DOHH2 (cell line): ENCODE measurements at regions not wholly inside any gene's neighbourhood (a gene's known extent, or its start where the extent isn't known, plus 50 kb on each side); places are given as distances from the start of the nearest gene placed in this dataset.

Experiments used
- H3F3A ChIP-seq: fragments of 200-600 bp; sonication (generic), shearing (Covaris generic); 2 replicates; pipeline ENCODE4 v1.6.0; 2016; ENCODE audit warnings: antibody characterized with exemption, mild to moderate bottlenecking; ENCODE audit not compliant: control insufficient read depth, insufficient read depth
- H3K27ac ChIP-seq: fragments of 200-600 bp; sonication (generic); 2 replicates; pipeline ENCODE4 v1.5.1; 2014; ENCODE audit warnings: low read depth, mild to moderate bottlenecking, low read length, moderate library complexity
- H3K27me3 ChIP-seq: fragments of 200-600 bp; sonication (generic); 2 replicates; pipeline ENCODE4 v1.6.1; 2014; ENCODE audit warnings: mild to moderate bottlenecking, low read length, mixed read lengths; ENCODE audit not compliant: control insufficient read depth
- H3K36me3 ChIP-seq: fragments of 200-600 bp; sonication (generic); 2 replicates; pipeline ENCODE4 v1.6.1; 2014; ENCODE audit warnings: mild to moderate bottlenecking, low read length, moderate library complexity, mixed read lengths; ENCODE audit not compliant: control insufficient read depth
- H3K4me1 ChIP-seq: fragments of 200-600 bp; sonication (generic); 2 replicates; pipeline ENCODE4 v1.6.1; 2014; ENCODE audit warnings: mild to moderate bottlenecking, low read length, mixed read lengths; ENCODE audit not compliant: control insufficient read depth
- H3K4me2 ChIP-seq: fragments of 200-600 bp; sonication (generic); 2 replicates; pipeline ENCODE4 v1.6.0; 2014; ENCODE audit warnings: mild to moderate bottlenecking, low read length, moderate library complexity
- H3K4me3 ChIP-seq: fragments of 200-600 bp; sonication (generic); 2 replicates; pipeline ENCODE4 v1.5.1; 2014; ENCODE audit warnings: mild to moderate bottlenecking, low read length, mixed read lengths
- H3K79me2 ChIP-seq: fragments of 200-600 bp; sonication (generic); 2 replicates; pipeline ENCODE4 v1.6.1; 2014; ENCODE audit warnings: mild to moderate bottlenecking, low read length, mixed read lengths; ENCODE audit not compliant: control insufficient read depth
- H3K9me2 ChIP-seq: fragments of 200-600 bp; sonication (generic); replicated peaks from 2 replicates; pipeline ENCODE4 v1.6.1; 2014; ENCODE audit warnings: mild to moderate bottlenecking, low read length, mixed read lengths; ENCODE audit not compliant: control insufficient read depth
- H3K9me3 ChIP-seq: fragments of 200-600 bp; sonication (generic); 2 replicates; pipeline ENCODE4 v1.6.1; 2014; ENCODE audit warnings: antibody characterized with exemption, low read length, mixed read lengths; ENCODE audit not compliant: control insufficient read depth, insufficient read depth
- H4K20me1 ChIP-seq: fragments of 200-600 bp; sonication (generic); 2 replicates; pipeline ENCODE4 v1.6.0; 2014; ENCODE audit warnings: low read depth, mild to moderate bottlenecking, antibody characterized with exemption, low read length, moderate library complexity; ENCODE audit not compliant: control insufficient read depth, insufficient read depth
- CTCF ChIP-seq: fragments of 200-600 bp; sonication (generic); IDR thresholded peaks from one replicate; pipeline ENCODE4 v1.5.1; 2014; ENCODE audit warnings: antibody characterized with exemption, mild to moderate bottlenecking, low read depth, low read length; ENCODE audit not compliant: poor library complexity, severe bottlenecking
- EZH2phosphoT487 ChIP-seq: fragments of 200-600 bp; sonication (generic); IDR thresholded peaks from 2 replicates; pipeline ENCODE4 v1.6.1; 2017; ENCODE audit warnings: borderline replicate concordance, mild to moderate bottlenecking, antibody characterized with exemption, low read length, moderate library complexity, mixed read lengths

GRCh38 chr19:5265260-5265659 is 75.4 kb downstream of the PTPRS start:
- H3K4me3 ChIP-seq, result no peak overlapping the region
- H3K4me2 ChIP-seq, result no peak overlapping the region
- H4K20me1 ChIP-seq, result no peaks in the 10 kb centered on the region
- no peaks in the 10 kb centered on the region for H3F3A ChIP-seq
- H3K9me2 ChIP-seq, result no peaks in the 10 kb centered on the region
- H3K9me3 ChIP-seq, result no peaks in the 10 kb centered on the region
- no peak overlapping the region for H3K27ac ChIP-seq
- H3K27me3 ChIP-seq, result no peaks in the 10 kb centered on the region
- H3K4me1 ChIP-seq, result no peaks in the 10 kb centered on the region
- H3K36me3 ChIP-seq, result no peaks in the 10 kb centered on the region
- TF ChIP-seq CTCF (no peak), EZH2phosphoT487 (no peak)
- H3K79me2 ChIP-seq, result no peaks in the 10 kb centered on the region

- H3K4me3 ChIP-seq, result no peak overlapping the region
- no peaks in the 10 kb centered on the region for H3K9me2 ChIP-seq
- no peak overlapping the region for H3K4me2 ChIP-seq
- no peaks in the 10 kb centered on the region for H3K27me3 ChIP-seq
- no peaks in the 10 kb centered on the region for H4K20me1 ChIP-seq
- H3K9me3 ChIP-seq, result no peaks in the 10 kb centered on the region
- H3F3A ChIP-seq, result no peaks in the 10 kb centered on the region
- H3K79me2 ChIP-seq, result no peaks in the 10 kb centered on the region
- no peaks in the 10 kb centered on the region for H3K4me1 ChIP-seq
- H3K27ac ChIP-seq, result no peak overlapping the region
- no peak for TF ChIP-seq CTCF
- TF ChIP-seq EZH2phosphoT487, result no peak
- no peaks in the 10 kb centered on the region for H3K36me3 ChIP-seq
These were observed 76.2 kb downstream of the PTPRS start for GRCh38 chr19:5264453-5264852.

- TF ChIP-seq CTCF (no peak), EZH2phosphoT487 (no peak)
- Histone ChIP-seq H3K4me2 (no peak overlapping the region), H3K9me3 (no peaks in the 10 kb centered on the region), H3K36me3 (no peaks in the 10 kb centered on the region), H3K79me2 (no peaks in the 10 kb centered on the region), H3K27ac (no peak overlapping the region), H3K9me2 (no peaks in the 10 kb centered on the region), H3F3A (no peaks in the 10 kb centered on the region), H3K27me3 (no peaks in the 10 kb centered on the region), H3K4me1 (no peaks in the 10 kb centered on the region), H3K4me3 (no peak overlapping the region), H4K20me1 (no peaks in the 10 kb centered on the region)
These were observed 77.0 kb downstream of the PTPRS start for GRCh38 chr19:5263615-5264014.

- no peaks in the 10 kb centered on the region for H3K79me2 ChIP-seq
These were observed 77.9 kb downstream of the PTPRS start for GRCh38 chr19:5262721-5263120.

More at GRCh38 chr19:5262721-5263120, 77.9 kb downstream of the PTPRS start:
- Histone ChIP-seq H3F3A (no peaks in the 10 kb centered on the region), H3K27me3 (no peaks in the 10 kb centered on the region), H3K9me2 (no peaks in the 10 kb centered on the region), H3K36me3 (no peaks in the 10 kb centered on the region), H3K4me3 (no peak overlapping the region), H3K9me3 (no peaks in the 10 kb centered on the region), H3K4me2 (no peak overlapping the region), H3K27ac (no peak overlapping the region), H3K4me1 (no peaks in the 10 kb centered on the region), H4K20me1 (no peaks in the 10 kb centered on the region)
- TF ChIP-seq EZH2phosphoT487 (no peak), CTCF (no peak)
